ENCODE measurements at regions not wholly inside any gene's neighbourhood (a gene's known extent, or its start where the extent isn't known, plus 50 kb on each side); places are given as distances from the start of the nearest gene placed in this dataset.

- TF ChIP-seq CTCF (IDR thresholded peaks at IDR 0.05) (no peak), POLR2A (IDR thresholded peaks at IDR 0.05; ENCODE audit: low read depth) (no peak), EP300 (IDR thresholded peaks at IDR 0.05) (no peak), POLR2AphosphoS5 (IDR thresholded peaks at IDR 0.05) (no peak)
Observed at GRCh38 chr6:27174958-27175357, 72.5 kb upstream of the PRSS16 start.
